Neural crest cell (in vitro differentiated cells): ENCODE measurements at regions not wholly inside any gene's neighbourhood (a gene's known extent, or its start where the extent isn't known, plus 50 kb on each side); places are given as distances from the start of the nearest gene placed in this dataset.

Source experiments
- DNase-seq: peaks from one replicate; pipeline ENCODE4 v3.0.0; 2021; ENCODE audit warnings: low read depth, mixed read lengths, low spot score
- H3K27ac Mint-ChIP-seq: one replicate; pipeline ENCODE4 v1.8.0; 2021; ENCODE audit warnings: mild to moderate bottlenecking, mixed read lengths; ENCODE audit not compliant: unreplicated experiment
- H3K27me3 Mint-ChIP-seq: 2 replicates; pipeline ENCODE4 v1.8.0; 2021; ENCODE audit warnings: low read depth, mild to moderate bottlenecking, mixed read lengths
- H3K36me3 Mint-ChIP-seq: 2 replicates; pipeline ENCODE4 v1.8.0; 2021; ENCODE audit warnings: low read depth, mild to moderate bottlenecking, mixed read lengths
- H3K4me1 Mint-ChIP-seq: 2 replicates; pipeline ENCODE4 v1.8.0; 2021; ENCODE audit warnings: mixed read lengths
- H3K4me3 Mint-ChIP-seq: one replicate; pipeline ENCODE4 v1.8.0; 2021; ENCODE audit warnings: mild to moderate bottlenecking, mixed read lengths
- H3K9me3 Mint-ChIP-seq: 2 replicates; pipeline ENCODE4 v1.8.0; 2021; ENCODE audit warnings: mixed read lengths
- TF ChIP-seq, protein P1 (sequence below): fragments of 200-600 bp; sonication (generic); conservative IDR thresholded peaks from 2 replicates; pipeline ENCODE4 v1.5.0; 2021; ENCODE audit warnings: antibody characterized with exemption, mild to moderate bottlenecking

DNA sequence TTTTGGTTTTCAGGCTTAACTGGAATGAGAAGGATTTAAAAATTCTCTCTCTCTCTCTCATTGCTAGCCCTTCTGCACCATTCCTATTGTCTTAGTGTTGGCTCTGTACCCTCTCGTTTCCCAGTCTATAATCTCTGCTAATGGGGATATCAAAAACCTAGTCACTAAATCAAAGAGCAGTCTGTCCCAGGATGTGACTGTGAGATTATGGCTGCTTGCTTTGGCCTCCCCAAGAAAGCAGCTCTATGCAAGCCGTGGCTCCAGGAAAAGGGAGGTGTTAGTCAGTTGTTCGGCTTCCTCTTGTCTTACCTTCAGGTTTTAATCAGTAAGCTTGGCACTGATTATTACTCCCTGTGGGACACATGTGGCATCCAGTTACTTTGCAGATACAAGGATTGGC lies 468.8 kb downstream of the USP25 start:
- Mint-ChIP-seq H3K27me3 (no peaks in the 10 kb centered on the region), H3K4me3 (peak overlapping the region; percentile 36), H3K27ac (no peak overlapping the region)

DNA sequence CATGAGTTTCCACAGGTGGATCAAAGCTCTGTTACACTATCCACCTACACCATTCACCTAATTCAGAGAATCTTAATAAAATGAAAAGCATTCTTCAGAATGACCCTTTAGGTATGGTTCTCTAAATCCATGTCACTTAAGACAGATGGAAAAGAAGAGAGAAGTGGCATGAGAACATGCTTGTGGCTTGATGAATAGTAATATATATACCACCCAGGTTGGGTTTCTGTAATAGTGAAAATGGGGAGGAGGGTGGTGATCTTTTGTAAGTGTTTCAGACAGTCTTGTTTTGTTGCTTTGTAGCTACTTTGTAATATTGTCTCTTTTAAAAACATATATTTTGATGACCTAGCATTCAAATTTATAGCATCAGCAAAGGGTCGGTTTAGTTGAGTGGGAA lies 469.8 kb downstream of the USP25 start:
- no peaks in the 10 kb centered on the region for H3K27me3 Mint-ChIP-seq
- H3K4me1 Mint-ChIP-seq, result peaks cover 46% of the 10 kb centered on the region
- no peak overlapping the region for H3K27ac Mint-ChIP-seq
- H3K36me3 Mint-ChIP-seq, result peaks cover 36% of the 10 kb centered on the region
- peaks cover 16% of the 10 kb centered on the region for H3K9me3 Mint-ChIP-seq
- TF ChIP-seq, protein P1, sequence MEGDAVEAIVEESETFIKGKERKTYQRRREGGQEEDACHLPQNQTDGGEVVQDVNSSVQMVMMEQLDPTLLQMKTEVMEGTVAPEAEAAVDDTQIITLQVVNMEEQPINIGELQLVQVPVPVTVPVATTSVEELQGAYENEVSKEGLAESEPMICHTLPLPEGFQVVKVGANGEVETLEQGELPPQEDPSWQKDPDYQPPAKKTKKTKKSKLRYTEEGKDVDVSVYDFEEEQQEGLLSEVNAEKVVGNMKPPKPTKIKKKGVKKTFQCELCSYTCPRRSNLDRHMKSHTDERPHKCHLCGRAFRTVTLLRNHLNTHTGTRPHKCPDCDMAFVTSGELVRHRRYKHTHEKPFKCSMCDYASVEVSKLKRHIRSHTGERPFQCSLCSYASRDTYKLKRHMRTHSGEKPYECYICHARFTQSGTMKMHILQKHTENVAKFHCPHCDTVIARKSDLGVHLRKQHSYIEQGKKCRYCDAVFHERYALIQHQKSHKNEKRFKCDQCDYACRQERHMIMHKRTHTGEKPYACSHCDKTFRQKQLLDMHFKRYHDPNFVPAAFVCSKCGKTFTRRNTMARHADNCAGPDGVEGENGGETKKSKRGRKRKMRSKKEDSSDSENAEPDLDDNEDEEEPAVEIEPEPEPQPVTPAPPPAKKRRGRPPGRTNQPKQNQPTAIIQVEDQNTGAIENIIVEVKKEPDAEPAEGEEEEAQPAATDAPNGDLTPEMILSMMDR, result no peak
- no peak for DNase-seq
- H3K4me3 Mint-ChIP-seq, result peak overlapping the region; percentile 29

More for the DNA sequence above, 468.8 kb downstream of the USP25 start:
- Mint-ChIP-seq H3K4me1 (peaks cover 56% of the 10 kb centered on the region), H3K36me3 (peaks cover 36% of the 10 kb centered on the region), H3K9me3 (peaks cover 16% of the 10 kb centered on the region)
- no peak for DNase-seq
- TF ChIP-seq, protein P1, result no peak

DNA sequence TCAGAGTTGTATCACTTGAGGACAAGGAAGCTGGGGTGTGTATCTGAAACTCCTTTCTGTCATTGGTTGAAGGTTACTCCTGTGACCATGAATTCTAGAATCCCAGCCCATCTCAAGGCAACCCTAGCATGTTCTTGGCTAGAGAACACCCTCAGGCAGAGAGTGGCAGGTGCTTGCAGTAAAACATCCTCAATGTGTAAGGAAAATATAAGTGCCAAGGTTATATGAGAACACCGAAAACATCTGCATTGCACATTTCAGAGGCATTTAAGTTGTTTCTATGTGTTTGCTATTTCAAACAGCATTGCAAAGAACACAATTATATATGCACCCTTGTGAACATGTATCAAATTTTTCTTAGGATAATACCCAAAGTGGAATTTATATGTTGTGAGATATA lies 471.9 kb downstream of the USP25 start:
- Mint-ChIP-seq H3K27ac (no peak overlapping the region), H3K36me3 (peaks cover 41% of the 10 kb centered on the region), H3K27me3 (no peaks in the 10 kb centered on the region), H3K9me3 (peaks cover 20% of the 10 kb centered on the region), H3K4me3 (no peak overlapping the region), H3K4me1 (peaks cover 37% of the 10 kb centered on the region)
- TF ChIP-seq, protein P1, result no peak
- DNase-seq, result no peak

DNA sequence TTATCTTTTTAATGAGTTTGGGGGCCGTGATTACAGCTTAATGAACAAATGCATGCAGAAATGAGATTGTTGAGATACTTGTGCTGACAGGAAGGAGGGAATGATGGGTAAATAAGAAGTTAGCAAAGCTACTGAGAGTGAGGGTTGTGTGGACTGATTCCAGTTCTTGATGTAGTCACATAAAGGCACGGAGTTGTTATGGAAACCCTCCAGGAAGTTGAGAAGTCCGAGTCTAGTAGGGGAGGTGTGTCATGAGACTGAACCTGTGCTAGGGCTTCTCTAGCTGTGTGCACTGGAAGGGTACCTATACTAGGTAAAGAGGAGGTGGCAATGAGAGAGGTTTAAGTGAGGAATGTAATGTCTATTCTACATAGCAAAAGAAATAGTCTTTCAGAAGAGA lies 475.7 kb downstream of the USP25 start:
- Mint-ChIP-seq H3K27me3 (no peaks in the 10 kb centered on the region), H3K4me3 (no peak overlapping the region), H3K9me3 (peaks cover 10% of the 10 kb centered on the region), H3K27ac (no peak overlapping the region), H3K36me3 (peaks cover 18% of the 10 kb centered on the region), H3K4me1 (peaks cover 22% of the 10 kb centered on the region)
- TF ChIP-seq, protein P1, result no peak
- DNase-seq, result no peak

DNA sequence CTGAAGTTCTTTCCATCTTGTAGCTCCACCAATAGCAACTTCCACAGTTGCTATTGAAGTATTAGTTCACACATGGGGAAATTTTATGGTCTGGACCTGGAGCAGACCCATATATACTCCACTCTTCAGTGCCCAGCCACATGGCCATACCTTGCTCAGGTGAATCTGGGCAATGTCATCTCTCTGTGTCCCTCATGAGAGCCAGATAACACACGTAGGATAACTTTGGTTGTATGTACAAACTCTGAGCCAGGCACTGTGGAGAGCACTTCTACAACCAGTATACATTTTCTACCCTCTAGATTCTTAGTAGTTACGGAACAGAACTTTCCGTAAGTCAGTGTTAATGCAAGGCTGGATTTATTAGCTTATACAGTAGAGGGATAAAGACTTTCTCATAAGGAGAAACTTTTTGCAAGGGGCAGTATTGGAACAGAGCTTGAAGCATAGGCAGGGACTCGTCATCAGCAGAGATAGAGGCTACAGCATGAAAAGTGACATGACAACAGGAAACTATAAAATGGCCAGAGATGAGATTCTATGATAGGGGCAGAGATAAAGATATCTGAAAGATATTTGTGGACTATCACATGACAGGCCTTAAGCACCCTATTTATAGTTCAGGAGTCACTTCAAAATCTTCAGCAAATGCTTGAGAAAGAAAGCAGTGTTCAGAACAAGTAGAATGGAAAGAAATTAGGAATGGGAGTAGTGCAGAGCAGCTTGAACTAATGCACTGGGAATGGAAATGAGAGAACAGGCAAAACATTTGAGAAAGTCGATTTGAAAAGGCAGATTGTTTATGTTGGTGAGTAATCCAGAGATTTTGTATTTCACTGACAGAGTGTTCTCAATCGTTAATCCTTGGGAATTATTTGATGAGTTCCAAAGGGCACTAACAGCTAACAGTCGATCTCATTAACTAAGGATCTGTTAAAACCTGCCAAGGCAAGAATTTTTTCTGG lies 481.8 kb downstream of the USP25 start:
- Mint-ChIP-seq H3K9me3 (no peaks in the 10 kb centered on the region), H3K27ac (peak overlapping the region; percentile 36)
- DNase-seq, result no peak

More for the DNA sequence above, 481.8 kb downstream of the USP25 start:
- TF ChIP-seq, protein P1, result no peak
- Mint-ChIP-seq H3K27me3 (no peaks in the 10 kb centered on the region), H3K4me3 (no peak overlapping the region), H3K36me3 (no peaks in the 10 kb centered on the region), H3K4me1 (peaks cover 25% of the 10 kb centered on the region)
